Activated CD8-positive, alpha-beta T cell treated with anti-CD3 and anti-CD28 coated beads for 36 hours (primary cell): ENCODE measurements at regions not wholly inside any gene's neighbourhood (a gene's known extent, or its start where the extent isn't known, plus 50 kb on each side); places are given as distances from the start of the nearest gene placed in this dataset.

Experiments used
- ATAC-seq: fragments of 200-7000 bp; cut with Tn5 transposase; one replicate; pipeline ENCODE4 v1.10.0; 2021; ENCODE audit warnings: mild to moderate bottlenecking, moderate library complexity
- CTCF ChIA-PET: fragments of 350-600 bp; sonication (Branson Sonifier 250); formaldehyde crosslinking; loops from one replicate; lab custom pipeline; 2021; ENCODE audit warnings: antibody characterized with exemption; lab: Charles Lee
- POLR2A ChIA-PET: fragments of 350-600 bp; sonication (Branson Sonifier 250); formaldehyde crosslinking; loops from one replicate; lab custom pipeline; 2021; ENCODE audit warnings: antibody characterized with exemption; lab: Charles Lee
- DNase-seq: peaks from one replicate; pipeline ENCODE4 v3.0.0-alpha.2; 2020
- H3K27ac Mint-ChIP-seq: one replicate; pipeline ENCODE4 v1.8.0; 2021; ENCODE audit warnings: mild to moderate bottlenecking, mixed read lengths
- H3K27me3 Mint-ChIP-seq: one replicate; pipeline ENCODE4 v1.8.0; 2021; ENCODE audit warnings: mixed read lengths
- H3K36me3 Mint-ChIP-seq: one replicate; pipeline ENCODE4 v1.8.0; 2021; ENCODE audit warnings: low read depth, mixed read lengths
- H3K4me1 Mint-ChIP-seq: one replicate; pipeline ENCODE4 v1.8.0; 2021; ENCODE audit warnings: low read depth, mixed read lengths
- H3K4me3 Mint-ChIP-seq: one replicate; pipeline ENCODE4 v1.8.0; 2021; ENCODE audit warnings: mild to moderate bottlenecking, moderate library complexity, mixed read lengths
- H3K9me3 Mint-ChIP-seq: one replicate; pipeline ENCODE4 v1.8.0; 2021; ENCODE audit warnings: mixed read lengths
- CTCF ChIP-seq: fragments of 200-600 bp; IDR thresholded peaks from one replicate; pipeline ENCODE4 v1.8.0; 2022; ENCODE audit warnings: antibody characterized with exemption, mild to moderate bottlenecking
- intact Hi-C: fragments of 100-400 bp; cut with micrococcal nuclease; formaldehyde crosslinking; loops from one replicate; pipeline ENCODE4 v1.10.0; 2022

DNA sequence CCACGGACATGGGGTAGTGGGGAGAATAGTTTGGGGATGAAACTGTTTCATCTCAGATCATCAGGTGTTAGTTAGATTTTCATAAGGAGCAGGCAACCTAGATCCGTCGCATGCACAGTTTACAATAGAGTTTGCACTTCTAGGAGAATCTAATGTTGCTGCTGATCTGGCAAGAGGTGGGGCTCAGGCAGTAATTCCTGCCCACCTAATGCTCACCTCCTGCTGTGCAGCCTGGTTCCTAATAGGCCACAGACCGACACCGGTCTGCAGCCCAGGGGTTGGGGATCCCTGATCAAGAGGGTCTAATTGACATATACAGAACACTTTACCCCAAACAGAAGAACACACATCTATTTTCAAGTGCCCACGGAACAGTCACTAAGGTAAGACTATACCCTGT lies 275.1 kb downstream of the PTPRU start:
- no peaks in the 10 kb centered on the region for H3K36me3 Mint-ChIP-seq
- intact Hi-C loops = no loop called here
- TF ChIP-seq CTCF = no peak
- H3K4me3 Mint-ChIP-seq = no peak overlapping the region
- H3K27ac Mint-ChIP-seq = no peak overlapping the region
- DNase-seq (no peak), ATAC-seq (no peak)
- POLR2A ChIA-PET = no interaction called here
- no peaks in the 10 kb centered on the region for H3K4me1 Mint-ChIP-seq
- CTCF ChIA-PET = no interaction called here
- no peaks in the 10 kb centered on the region for H3K9me3 Mint-ChIP-seq
- H3K27me3 Mint-ChIP-seq = peaks cover 3% of the 10 kb centered on the region

DNA sequence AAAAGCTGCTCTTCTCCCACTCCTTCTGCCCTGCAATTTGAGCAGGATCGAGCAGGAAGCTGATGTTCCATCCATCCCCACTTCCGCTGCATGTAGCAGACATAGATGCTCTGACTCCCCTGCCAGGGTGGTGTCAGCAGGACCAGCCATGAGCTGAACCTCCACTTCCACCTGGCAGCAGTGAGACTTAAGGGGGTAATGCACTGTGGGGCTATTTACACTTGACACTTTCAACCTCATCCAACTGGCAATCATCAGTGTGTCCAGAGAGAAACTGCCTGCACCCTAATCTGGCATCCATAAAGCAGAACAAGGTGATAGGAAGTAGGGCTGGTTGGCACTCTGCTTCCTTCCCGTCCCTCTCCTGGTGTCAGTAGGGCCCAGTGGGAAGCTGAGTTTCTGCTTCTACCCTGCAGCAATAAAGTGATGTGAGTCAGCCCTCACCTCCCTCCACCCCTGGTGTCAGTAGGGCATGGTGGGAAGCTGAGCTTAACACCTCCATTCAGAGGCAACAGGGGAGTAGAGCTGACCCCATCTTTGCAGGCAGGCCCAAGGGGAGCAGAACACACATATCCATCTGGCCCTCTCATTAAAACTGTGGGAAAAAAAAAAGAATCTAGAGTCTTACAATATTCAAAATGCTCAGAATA lies 272.3 kb downstream of the PTPRU start:
- ChIA-PET POLR2A (no interaction called here), CTCF (no interaction called here)
- Mint-ChIP-seq H3K27me3 (peaks cover 12% of the 10 kb centered on the region), H3K27ac (no peak overlapping the region), H3K4me1 (no peaks in the 10 kb centered on the region), H3K4me3 (no peak overlapping the region), H3K9me3 (no peaks in the 10 kb centered on the region), H3K36me3 (no peaks in the 10 kb centered on the region)
- ATAC-seq (no peak), DNase-seq (no peak)
- intact Hi-C loops = no loop called here
- no peak for TF ChIP-seq CTCF

DNA sequence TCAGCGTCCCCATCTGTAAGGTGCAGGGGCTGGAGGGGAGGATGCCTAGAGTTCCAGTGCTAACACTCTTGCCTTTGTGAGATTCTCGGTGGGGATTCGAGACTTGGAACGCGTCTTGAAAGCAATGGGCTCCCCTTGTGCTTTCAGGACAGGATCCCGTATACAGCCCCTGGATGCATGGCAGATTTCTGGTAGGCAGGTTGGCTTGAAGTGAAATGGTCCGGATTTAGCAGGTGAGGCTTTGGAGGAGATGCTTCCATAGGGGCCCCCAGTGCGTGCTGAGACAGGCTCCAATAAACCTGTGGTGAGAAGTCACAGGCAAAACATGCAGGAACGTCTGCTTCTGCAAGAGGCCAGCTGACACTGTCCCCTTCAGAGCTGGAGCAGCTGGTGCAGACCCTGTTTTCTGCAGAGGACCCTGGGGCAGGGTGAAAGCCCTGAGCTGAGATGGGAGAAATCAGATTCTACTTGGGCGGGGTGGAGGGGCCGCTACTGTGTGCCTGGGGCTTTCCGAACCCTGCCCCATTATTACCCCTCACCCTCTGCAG lies 270.4 kb downstream of the PTPRU start:
- no peak overlapping the region for H3K27ac Mint-ChIP-seq
- TF ChIP-seq CTCF = no peak
- H3K36me3 Mint-ChIP-seq = no peaks in the 10 kb centered on the region
- H3K27me3 Mint-ChIP-seq = peaks cover 16% of the 10 kb centered on the region
- no peak for ATAC-seq
- no peaks in the 10 kb centered on the region for H3K9me3 Mint-ChIP-seq
- ChIA-PET CTCF (no interaction called here), POLR2A (no interaction called here)
- no peak overlapping the region for H3K4me3 Mint-ChIP-seq
- intact Hi-C loops = no loop called here
- H3K4me1 Mint-ChIP-seq = no peaks in the 10 kb centered on the region
- DNase-seq = no peak

GRCh38 chr1:29505532-29506220 lies 269.4 kb downstream of the PTPRU start:
- Mint-ChIP-seq H3K27ac (no peak overlapping the region), H3K4me3 (no peak overlapping the region), H3K4me1 (no peaks in the 10 kb centered on the region), H3K9me3 (no peaks in the 10 kb centered on the region), H3K36me3 (no peaks in the 10 kb centered on the region), H3K27me3 (peaks cover 18% of the 10 kb centered on the region)
- ChIA-PET POLR2A (no interaction called here), CTCF (no interaction called here)
- TF ChIP-seq CTCF = no peak
- intact Hi-C loops = no loop called here
- ATAC-seq (no peak), DNase-seq (no peak)

- Mint-ChIP-seq H3K27me3 (peaks cover 20% of the 10 kb centered on the region), H3K27ac (no peak overlapping the region)
- no peak for ATAC-seq
These were observed 268.5 kb downstream of the PTPRU start for GRCh38 chr1:29504709-29505410.

More at GRCh38 chr1:29504709-29505410, 268.5 kb downstream of the PTPRU start:
- TF ChIP-seq CTCF = no peak
- ChIA-PET CTCF (no interaction called here), POLR2A (no interaction called here)
- Mint-ChIP-seq H3K4me1 (no peaks in the 10 kb centered on the region), H3K36me3 (no peaks in the 10 kb centered on the region), H3K9me3 (no peaks in the 10 kb centered on the region), H3K4me3 (no peak overlapping the region)
- no peak for DNase-seq
- intact Hi-C loops = no loop called here
